ENCODE measurements at regions not wholly inside any gene's neighbourhood (a gene's known extent, or its start where the extent isn't known, plus 50 kb on each side); places are given as distances from the start of the nearest gene placed in this dataset.

GRCh38 chr18:64659196-64659595, 510.3 kb upstream of the LINC00305 start:
- Histone ChIP-seq H3K9me2 (replicated peaks; ENCODE audit: insufficient read depth, low read length) (no peaks in the 10 kb centered on the region), H3K4me3 (ENCODE audit: insufficient read depth, low read length, poor library complexity, severe bottlenecking) (no peak overlapping the region), H3K79me2 (ENCODE audit: insufficient read depth, low read length) (no peaks in the 10 kb centered on the region), H4K20me1 (ENCODE audit: low read depth, low read length) (no peaks in the 10 kb centered on the region), H2AFZ (ENCODE audit: low read depth, low read length, severe bottlenecking) (no peak overlapping the region), H3K4me2 (ENCODE audit: low read depth, low read length, poor library complexity, severe bottlenecking) (no peak overlapping the region), H3F3A (ENCODE audit: insufficient read depth) (no peaks in the 10 kb centered on the region), H3K36me3 (ENCODE audit: low read length) (no peaks in the 10 kb centered on the region), H3K27ac (ENCODE audit: low read depth, low read length) (no peak overlapping the region), H3K27me3 (ENCODE audit: low read length) (no peaks in the 10 kb centered on the region), H3K9ac (ENCODE audit: low read length) (no peak overlapping the region), H3K9me3 (ENCODE audit: insufficient read depth, low read length) (no peaks in the 10 kb centered on the region)
- TF ChIP-seq, protein P1, sequence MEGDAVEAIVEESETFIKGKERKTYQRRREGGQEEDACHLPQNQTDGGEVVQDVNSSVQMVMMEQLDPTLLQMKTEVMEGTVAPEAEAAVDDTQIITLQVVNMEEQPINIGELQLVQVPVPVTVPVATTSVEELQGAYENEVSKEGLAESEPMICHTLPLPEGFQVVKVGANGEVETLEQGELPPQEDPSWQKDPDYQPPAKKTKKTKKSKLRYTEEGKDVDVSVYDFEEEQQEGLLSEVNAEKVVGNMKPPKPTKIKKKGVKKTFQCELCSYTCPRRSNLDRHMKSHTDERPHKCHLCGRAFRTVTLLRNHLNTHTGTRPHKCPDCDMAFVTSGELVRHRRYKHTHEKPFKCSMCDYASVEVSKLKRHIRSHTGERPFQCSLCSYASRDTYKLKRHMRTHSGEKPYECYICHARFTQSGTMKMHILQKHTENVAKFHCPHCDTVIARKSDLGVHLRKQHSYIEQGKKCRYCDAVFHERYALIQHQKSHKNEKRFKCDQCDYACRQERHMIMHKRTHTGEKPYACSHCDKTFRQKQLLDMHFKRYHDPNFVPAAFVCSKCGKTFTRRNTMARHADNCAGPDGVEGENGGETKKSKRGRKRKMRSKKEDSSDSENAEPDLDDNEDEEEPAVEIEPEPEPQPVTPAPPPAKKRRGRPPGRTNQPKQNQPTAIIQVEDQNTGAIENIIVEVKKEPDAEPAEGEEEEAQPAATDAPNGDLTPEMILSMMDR (IDR thresholded peaks at IDR 0.05; ENCODE audit: insufficient read depth, low read length, poor library complexity, severe bottlenecking), result no peak
- TF ChIP-seq EZH2phosphoT487 (conservative IDR thresholded peaks at IDR 0.05; ENCODE audit: low read length), result no peak

GRCh38 chr18:64653068-64653467, 504.2 kb upstream of the LINC00305 start:
- H3K27me3 ChIP-seq (ENCODE audit: low read length), result no peaks in the 10 kb centered on the region
- H3F3A ChIP-seq (ENCODE audit: insufficient read depth), result no peaks in the 10 kb centered on the region
- H3K9me2 ChIP-seq (replicated peaks; ENCODE audit: insufficient read depth, low read length), result no peaks in the 10 kb centered on the region
- no peaks in the 10 kb centered on the region for H3K79me2 ChIP-seq (ENCODE audit: insufficient read depth, low read length)
- H3K9ac ChIP-seq (ENCODE audit: low read length), result no peak overlapping the region
- no peaks in the 10 kb centered on the region for H3K36me3 ChIP-seq (ENCODE audit: low read length)
- no peak overlapping the region for H2AFZ ChIP-seq (ENCODE audit: low read depth, low read length, severe bottlenecking)
- H3K9me3 ChIP-seq (ENCODE audit: insufficient read depth, low read length), result no peaks in the 10 kb centered on the region
- no peak overlapping the region for H3K4me3 ChIP-seq (ENCODE audit: insufficient read depth, low read length, poor library complexity, severe bottlenecking)
- H3K4me2 ChIP-seq (ENCODE audit: low read depth, low read length, poor library complexity, severe bottlenecking), result no peak overlapping the region
- H4K20me1 ChIP-seq (ENCODE audit: low read depth, low read length), result no peaks in the 10 kb centered on the region
- TF ChIP-seq, protein P1 (IDR thresholded peaks at IDR 0.05; ENCODE audit: insufficient read depth, low read length, poor library complexity, severe bottlenecking), result no peak
- TF ChIP-seq EZH2phosphoT487 (conservative IDR thresholded peaks at IDR 0.05; ENCODE audit: low read length), result no peak
- H3K27ac ChIP-seq (ENCODE audit: low read depth, low read length), result no peak overlapping the region

DNA sequence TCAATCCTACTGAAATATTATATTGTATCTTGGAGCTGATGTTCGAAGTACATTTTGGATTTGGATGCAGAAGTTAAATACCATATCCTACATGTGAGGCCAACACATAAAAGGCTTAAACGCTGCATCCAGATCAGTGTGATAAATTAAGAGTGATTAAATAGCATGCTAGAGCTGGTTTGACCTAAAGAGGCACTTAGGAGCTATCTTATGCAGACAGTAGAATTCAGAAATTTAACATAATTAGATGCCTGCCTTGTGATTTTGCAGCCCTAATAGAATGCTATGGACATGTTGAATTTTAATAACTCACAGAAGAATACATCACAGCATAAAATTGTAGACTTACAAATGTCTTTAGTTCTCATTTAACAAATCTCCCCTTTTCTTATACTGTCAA, 501.2 kb upstream of the LINC00305 start:
- TF ChIP-seq, protein P1 (IDR thresholded peaks at IDR 0.05; ENCODE audit: insufficient read depth, low read length, poor library complexity, severe bottlenecking), result no peak
- no peak for TF ChIP-seq EZH2phosphoT487 (conservative IDR thresholded peaks at IDR 0.05; ENCODE audit: low read length)
- Histone ChIP-seq H3K4me3 (ENCODE audit: insufficient read depth, low read length, poor library complexity, severe bottlenecking) (no peak overlapping the region), H3K36me3 (ENCODE audit: low read length) (no peaks in the 10 kb centered on the region), H3K27ac (ENCODE audit: low read depth, low read length) (no peak overlapping the region), H4K20me1 (ENCODE audit: low read depth, low read length) (no peaks in the 10 kb centered on the region), H3F3A (ENCODE audit: insufficient read depth) (no peaks in the 10 kb centered on the region), H3K4me2 (ENCODE audit: low read depth, low read length, poor library complexity, severe bottlenecking) (no peak overlapping the region), H3K9ac (ENCODE audit: low read length) (no peak overlapping the region), H3K9me3 (ENCODE audit: insufficient read depth, low read length) (peaks cover 5% of the 10 kb centered on the region; the same call in 1 of the 2 replicates), H2AFZ (ENCODE audit: low read depth, low read length, severe bottlenecking) (no peak overlapping the region), H3K79me2 (ENCODE audit: insufficient read depth, low read length) (no peaks in the 10 kb centered on the region), H3K9me2 (replicated peaks; ENCODE audit: insufficient read depth, low read length) (no peaks in the 10 kb centered on the region), H3K27me3 (ENCODE audit: low read length) (no peaks in the 10 kb centered on the region)

Data from SU-DHL-6 (cell line).